ENCODE measurements at regions not wholly inside any gene's neighbourhood (a gene's known extent, or its start where the extent isn't known, plus 50 kb on each side); places are given as distances from the start of the nearest gene placed in this dataset.

DNA sequence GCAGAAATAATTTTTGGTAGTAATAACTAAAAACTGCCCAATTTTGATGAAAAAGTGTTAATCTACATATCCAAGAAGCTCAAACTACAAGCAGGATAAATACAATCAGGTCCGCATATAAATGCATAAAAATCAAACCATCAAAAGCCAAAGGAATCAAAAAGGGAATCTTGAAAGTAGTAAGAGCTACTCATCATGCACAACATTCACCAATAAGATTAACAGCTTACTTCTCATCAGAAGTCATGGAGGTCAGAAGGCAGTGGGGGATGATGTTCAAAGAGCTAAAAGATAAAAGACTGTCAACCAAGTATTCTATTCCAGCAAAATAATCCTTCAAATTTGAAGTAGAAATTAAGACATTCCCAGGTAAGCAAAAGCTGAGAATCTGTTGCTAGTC lies 76.4 kb downstream of the CRPPA start:
- TF ChIP-seq CREB1 (CRISPR knock-in tag; IDR thresholded peaks at IDR 0.05; ENCODE audit: low read depth) = no peak
- TF ChIP-seq, protein P1, sequence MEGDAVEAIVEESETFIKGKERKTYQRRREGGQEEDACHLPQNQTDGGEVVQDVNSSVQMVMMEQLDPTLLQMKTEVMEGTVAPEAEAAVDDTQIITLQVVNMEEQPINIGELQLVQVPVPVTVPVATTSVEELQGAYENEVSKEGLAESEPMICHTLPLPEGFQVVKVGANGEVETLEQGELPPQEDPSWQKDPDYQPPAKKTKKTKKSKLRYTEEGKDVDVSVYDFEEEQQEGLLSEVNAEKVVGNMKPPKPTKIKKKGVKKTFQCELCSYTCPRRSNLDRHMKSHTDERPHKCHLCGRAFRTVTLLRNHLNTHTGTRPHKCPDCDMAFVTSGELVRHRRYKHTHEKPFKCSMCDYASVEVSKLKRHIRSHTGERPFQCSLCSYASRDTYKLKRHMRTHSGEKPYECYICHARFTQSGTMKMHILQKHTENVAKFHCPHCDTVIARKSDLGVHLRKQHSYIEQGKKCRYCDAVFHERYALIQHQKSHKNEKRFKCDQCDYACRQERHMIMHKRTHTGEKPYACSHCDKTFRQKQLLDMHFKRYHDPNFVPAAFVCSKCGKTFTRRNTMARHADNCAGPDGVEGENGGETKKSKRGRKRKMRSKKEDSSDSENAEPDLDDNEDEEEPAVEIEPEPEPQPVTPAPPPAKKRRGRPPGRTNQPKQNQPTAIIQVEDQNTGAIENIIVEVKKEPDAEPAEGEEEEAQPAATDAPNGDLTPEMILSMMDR (conservative IDR thresholded peaks at IDR 0.05; ENCODE audit: low read depth in 2 of 2) = no peak

All from GM23338 (cell line).